ENCODE measurements at regions not wholly inside any gene's neighbourhood (a gene's known extent, or its start where the extent isn't known, plus 50 kb on each side); places are given as distances from the start of the nearest gene placed in this dataset.

DNA sequence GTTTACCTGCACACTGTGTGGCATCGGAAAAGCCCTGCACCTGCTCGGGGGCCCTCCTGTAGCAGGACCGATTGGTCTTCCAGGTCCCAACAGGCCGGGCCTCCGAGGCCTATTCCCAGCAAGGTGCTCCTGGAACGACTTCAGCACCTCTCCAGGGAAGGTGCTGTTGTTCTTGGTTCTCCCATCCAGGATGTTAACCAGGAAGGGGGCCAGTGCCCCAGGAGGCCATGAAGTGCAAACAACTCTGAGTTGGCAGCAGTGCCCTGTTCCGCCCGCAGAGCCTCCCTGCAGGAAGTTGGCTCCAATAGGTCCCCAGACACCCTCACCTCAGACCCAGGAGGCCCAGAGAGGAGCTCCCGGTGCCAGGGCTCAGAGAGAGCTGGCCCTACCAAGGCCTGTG, 64.0 kb upstream of the DUSP5 start:
- TF ChIP-seq TAF1 (IDR thresholded peaks at IDR 0.05; ENCODE audit: low read depth) (no peak), POLR2AphosphoS5 (IDR thresholded peaks at IDR 0.05) (no peak)

Measured in neural cell (in vitro differentiated cells).